Esophagus mucosa (tissue), 1 donor: ENCODE measurements at regions not wholly inside any gene's neighbourhood (a gene's known extent, or its start where the extent isn't known, plus 50 kb on each side); places are given as distances from the start of the nearest gene placed in this dataset.

Source experiments
- ATAC-seq: fragments of 200-7000 bp; cut with Tn5 transposase; one replicate; pipeline ENCODE4 v1.9.1; 2020
- donor health status: DM: yes; HTN: yes; CAD: no.

DNA sequence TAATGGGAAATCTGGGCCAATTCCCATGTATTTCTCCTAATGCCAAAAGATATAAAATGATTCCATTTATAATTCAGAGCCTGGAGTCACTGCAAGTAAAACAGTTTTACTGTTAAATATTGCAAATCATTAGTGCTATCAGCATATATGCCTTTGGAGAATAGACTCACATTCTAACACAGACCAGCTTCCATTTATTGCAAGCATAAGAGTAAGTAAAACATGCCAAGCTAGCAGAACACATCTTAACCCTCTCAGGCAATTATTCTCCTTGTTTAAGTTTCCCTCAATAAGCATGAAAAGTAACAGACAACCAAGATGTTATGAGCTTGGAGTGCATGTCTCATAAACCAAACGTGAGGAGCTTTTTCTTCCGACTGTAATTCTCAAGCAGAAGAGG, 173.9 kb upstream of the GRIP1 start:
- no peak for ATAC-seq

DNA sequence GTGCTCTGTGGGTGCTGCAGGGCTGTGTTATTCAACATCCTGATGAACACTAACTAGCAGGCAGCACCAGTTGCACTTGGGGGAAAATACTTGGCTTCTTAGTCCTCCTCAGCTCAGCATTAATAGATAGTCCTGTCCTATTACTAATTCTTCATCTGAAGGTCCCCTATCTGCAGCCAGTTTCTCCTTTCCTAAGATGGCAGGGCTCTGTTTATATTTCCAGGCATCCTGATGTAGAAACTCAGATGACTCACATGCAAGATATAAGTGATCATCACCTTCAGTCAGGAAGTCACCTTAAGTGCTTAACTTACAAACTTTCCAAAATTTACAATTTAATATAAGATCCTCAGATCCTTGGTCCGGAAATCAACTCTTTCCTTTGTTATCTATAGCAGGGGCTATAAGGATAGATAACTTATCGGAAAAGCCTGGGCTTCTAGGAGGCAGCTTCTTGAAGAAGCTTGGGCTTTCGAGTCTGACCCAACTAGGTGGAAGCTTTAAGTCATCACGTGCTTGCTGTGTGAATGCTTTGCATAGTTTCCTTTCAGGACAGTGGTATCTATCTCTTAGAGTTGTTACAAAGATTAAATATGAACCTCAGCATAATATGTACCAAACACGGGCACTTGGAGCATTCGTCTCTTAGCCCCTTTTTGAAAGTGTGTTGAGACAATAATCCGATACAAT, 181.0 kb upstream of the GRIP1 start:
- ATAC-seq: no peak

DNA sequence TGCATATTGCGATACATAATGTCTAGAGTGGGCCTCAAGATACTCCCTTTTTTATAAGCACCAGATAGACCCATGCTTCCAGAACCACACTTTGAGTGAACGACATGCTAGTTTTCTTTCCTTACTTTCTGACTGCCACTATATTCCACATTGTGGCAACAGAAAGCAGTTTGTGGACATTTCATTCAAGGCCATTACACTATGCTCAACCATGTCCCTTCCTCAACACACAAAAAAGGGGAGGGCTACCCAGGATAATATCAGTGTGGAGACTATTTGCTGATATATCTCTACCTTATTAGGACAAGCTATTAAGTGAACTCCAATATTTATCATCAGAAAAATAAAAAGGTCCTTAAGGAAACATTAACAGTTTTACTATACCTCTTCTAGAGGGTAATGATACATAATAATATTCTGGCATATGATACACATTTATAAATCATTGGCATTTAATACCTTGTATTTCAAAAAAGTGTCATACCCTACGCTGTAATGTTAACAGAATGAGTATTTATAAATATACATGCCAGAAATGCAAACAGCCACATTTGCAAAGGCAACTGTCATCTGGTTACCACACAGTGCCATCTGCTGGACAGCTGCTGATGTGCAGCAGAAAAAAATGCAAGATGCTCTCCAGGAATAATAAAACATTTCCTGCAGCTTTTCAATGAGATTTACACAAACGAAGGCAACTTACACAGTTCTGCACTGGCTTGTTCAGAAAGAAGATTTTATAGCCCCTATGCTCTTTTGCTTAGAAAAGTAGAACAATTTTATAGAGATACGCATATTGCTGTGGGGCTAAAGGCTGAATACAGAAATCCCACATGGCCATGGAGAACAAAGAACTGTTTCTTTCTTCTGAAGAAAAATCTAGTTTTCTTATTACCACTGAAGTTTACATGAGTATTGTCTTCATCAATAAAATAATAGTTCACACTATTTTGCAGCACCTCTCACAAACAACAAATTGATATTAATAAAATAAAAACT, 182.2 kb upstream of the GRIP1 start:
- ATAC-seq: peak; percentile 51

DNA sequence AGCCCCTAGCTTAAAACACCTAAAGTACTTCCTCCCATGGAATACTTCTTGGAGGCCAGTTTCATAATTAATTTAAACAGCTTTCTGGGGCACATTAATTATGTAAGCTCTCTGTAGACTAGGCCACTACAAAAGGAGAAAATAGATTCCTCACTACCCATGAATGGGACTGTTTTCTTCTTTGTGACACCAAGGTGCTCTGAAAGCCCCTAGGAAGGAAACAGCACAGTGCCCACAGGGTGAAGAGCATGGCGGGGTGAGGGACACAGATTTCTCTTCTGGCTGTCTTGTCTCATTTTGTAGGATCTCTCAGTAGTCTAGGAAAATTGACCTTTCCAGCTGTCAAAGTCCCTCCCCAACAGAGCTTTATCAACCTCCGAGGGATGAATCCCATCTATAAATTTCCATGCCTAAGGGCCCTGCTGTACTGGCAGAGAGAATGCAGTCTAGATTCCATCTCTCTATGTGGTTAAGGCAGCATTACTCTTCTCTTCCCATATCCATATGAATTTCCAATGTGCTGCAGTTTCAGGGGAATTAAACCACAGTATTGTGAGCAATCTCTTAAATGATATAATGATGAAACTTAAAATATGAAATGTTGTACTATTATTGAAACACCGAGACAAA, 183.6 kb upstream of the GRIP1 start:
- ATAC-seq: no peak

DNA sequence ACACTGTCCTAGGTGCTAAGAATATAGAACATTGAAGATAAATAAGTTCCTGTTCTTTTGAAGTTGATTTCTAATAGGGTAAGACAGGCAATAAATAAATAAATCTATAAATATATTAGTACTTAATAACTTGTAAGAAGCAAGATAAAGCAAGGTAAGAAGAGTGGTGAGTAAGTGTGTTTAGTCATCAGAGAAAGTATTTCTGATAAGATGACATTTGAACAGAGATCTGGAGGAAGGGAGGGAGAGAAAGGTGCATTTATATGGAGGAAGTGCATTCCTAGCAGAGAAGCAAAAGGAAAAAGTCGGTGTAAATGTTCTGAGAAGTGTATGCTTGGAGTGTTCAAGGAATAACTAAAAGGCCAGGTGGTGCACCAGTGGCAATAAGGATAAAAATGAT, 184.4 kb upstream of the GRIP1 start:
- no peak for ATAC-seq

DNA sequence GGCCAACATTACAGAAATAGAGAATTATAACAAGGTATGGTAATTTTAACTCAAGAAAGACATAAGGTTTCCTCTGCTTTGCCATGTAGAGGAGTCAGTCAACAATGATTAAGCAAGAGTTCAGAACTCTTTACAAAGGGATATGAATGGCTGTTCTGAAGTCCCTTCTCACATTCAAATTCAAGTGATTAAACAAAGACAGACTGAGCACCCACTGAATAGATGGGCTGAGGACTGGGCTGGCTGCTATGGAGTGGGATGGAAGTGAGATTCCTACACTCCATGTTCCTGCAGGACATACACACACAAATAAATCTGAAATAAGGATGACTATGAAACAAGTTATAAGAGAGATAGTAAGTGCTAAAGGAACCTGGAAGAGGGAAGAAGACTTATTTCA, 199.0 kb upstream of the GRIP1 start:
- no peak for ATAC-seq

DNA sequence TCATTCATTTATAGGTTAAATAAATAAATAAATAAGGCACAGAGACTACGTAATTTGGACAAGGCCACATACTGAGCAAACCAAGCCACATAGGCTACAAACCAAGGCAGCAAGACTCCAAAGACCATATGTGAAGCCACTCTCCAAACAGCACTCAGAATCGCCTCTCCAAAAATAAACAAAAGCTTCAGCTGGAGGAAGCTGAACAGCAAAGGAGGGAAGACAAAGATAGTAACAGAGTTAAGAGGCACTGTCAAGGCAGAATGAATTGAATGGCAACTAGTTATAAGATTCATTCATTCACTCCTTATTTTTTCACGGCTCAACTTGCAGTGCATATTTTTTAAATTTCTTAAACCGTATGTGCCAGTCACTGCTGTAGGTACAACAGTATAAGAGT, 200.5 kb upstream of the GRIP1 start:
- no peak for ATAC-seq

DNA sequence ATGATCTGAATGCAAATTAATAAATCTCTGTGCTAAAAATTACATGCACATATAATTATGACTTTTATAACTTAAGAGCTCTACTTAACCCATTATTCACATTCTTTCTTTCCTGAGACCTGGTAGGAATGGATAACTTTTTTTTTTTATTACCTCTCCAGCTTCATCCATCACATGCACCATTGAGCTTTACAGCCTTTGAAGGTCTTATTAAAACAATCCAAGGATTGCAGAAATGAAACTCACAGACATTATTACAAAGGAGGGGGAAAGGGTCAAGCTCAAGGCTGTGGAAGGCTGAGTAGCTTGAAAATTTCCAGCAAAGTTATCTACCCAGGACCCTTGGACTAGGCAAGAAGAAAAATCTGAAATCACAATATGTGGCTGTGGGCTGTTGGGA, 202.5 kb upstream of the GRIP1 start:
- no peak for ATAC-seq

DNA sequence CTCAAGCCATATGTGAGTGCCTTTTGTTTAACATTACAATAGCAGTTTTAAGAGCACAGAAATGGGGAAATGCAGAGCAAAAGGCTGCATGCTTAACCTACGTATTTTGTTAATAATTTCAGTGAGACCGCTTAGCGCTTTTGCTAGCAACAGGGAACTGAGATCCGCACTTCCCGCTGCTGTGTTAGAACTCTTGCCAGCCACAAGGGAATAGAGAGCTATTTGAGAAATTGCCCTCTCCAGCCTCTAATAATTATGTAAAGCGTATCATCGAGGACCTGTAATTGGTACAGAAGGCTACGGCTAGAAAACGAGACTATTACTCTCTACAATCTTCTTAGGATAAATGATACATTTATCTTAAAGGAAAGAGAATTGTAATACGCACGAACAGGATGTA, 205.2 kb upstream of the GRIP1 start:
- ATAC-seq: no peak

DNA sequence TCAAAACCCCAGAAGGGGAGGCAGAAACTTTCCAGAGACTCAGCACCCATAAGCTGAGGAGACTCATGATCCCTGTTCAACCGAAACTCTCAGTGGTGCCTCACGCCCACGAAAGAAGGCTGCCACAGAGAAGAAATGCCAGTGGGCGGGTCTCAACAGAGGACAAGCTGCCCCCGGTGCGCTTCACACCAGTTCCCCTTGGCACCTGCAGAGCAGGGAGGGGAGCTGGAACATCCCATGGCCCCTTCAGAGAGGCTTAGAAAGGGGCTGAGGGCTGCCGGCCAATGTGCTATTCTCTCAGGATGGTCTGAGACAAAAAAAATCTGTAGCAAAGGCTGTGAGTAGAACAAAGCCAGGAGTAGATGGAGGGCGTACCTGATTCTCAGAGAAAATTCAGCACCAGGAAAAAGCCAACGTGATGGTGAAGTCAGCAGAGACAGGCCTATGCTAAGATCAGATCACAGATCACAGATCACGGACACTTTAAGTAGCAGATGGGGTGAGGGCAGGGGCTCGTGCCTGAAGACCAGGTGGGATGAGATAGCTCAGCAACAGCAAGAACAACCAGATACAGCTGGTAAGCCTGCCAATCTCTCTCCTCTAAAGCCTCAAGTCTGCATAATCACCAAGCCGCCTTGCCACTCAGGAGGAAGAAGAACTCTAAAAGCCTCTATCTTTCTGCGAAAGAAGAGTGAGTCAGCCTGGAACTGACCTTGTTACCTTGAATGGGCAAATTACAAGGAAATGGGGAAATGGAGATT, 206.4 kb upstream of the GRIP1 start:
- ATAC-seq: peak; percentile 17

DNA sequence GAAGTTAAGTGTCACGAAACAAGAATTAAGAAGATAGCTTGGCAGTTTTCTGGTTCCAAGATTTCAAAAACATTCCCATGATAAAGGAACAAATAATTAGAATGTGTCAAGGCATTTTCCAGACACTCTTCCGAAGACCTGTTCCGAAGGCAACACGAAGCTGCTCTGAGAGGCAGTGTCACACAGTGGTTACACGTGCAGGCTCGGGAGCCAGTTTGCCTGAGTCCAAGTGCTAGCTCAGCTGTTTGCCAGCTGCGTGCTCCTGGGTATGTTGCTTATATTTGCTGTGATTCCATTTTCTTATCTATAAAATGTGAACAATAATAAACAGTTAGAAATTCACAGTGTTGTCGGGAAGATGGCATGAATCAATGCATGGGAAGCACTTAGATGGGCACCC, 217.9 kb upstream of the GRIP1 start:
- no peak for ATAC-seq

DNA sequence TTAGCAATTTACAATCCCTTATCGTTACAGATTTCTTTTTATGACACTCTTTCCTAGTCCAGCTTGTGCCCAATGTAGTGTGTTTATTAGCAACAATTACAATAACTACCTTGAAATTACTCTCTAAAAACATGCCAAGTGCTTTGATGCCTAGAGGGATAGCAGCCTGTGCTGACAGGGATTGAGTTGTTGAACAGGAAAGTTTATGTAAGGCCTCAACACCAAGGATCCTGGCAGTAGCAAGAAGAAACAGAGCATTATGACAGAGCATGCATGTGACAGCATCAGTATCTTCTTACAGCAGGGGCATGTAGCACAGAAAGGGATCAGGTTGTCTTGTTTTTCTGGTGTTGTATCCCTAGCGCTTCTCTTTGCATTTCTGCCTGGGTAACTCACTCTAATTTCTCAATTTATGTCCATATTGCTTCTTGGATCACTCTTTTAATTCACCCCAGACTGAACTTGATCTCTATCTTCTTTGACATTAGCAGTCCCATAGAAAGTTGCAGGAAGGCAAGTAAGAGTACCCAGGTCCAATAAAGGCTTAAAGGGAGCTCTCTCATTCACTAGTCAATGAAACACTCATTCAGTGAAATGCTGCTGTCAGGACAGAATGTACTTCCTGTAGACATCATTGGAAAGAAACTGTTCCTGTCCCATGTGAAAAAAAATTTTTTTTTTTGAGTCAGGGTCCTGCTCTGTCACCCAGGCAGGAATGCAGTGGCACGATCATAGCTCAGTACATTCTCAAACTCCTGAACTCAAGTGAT, 220.0 kb upstream of the GRIP1 start:
- ATAC-seq: peak; percentile 63

DNA sequence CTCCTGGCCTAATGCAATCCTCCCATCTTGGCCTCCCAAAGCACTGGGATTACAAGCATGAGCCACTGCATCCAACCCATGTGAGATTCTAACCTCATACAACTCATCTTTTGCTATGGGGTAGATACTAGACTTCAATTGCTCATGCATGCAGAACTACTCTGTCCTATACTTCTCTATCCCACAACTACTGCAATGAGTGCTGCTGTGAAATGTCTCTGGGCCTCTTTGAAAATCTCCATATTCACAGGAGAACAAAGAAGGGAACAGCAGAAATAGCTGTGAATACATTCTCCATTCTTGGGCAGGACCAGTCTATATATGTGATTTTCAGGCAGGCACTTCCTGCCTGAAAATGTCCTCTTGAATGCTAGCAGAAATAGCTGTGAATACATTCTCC, 220.7 kb upstream of the GRIP1 start:
- no peak for ATAC-seq

DNA sequence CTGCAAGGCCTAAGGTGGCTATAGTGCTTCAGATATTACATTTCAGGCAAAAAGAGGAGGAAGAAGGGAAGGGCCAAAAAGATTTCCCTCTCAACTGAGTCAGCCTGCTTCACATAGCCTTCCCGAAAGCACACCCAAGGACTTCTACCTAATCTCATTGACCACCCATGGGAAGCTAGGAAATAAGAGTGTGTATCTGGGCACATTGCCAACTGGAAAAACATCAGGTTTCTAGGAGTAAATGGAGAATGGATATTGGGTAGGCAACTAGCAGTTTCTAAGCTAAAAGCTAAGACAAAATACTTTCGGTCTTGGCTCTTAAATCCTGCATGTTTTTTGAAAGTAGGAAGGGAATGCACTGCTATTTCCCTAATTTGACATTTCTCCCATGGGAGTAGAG, 221.7 kb upstream of the GRIP1 start:
- ATAC-seq: no peak

DNA sequence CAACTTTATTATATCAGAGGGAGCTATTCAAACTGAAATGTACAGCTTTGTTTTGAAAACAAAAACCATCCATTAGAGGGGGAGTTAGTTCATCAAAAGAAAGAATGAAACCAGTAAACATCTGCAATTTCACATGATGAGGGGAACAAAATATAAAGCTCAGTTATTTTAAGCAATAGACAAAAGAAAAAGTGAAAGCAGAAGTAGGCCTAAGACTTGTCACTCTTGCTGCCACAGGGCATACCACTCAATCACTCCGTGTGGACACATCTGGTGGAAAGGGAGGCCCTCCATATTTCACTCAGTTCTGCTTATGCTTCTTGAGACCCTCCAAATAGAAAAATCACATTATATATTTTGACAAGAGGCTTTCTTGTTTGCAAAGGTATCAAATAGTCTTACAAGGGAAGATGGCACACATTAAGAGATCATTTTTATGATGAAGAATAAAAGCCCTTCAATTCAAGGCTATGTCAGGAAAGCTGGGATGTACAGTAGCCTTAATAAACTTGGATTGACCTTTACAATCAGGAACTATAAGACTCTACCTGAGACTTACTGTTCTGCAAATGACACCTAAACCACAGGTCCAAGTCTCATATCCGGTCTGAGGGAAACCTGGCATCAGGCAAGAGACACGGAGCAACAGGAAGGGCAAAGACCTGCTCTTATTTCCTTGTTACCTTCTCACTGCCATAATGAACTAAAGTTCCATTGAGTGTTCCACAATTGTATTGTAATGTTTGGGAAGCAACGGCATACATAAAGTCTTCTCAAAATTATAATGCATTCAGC, 222.5 kb upstream of the GRIP1 start:
- no peak for ATAC-seq

DNA sequence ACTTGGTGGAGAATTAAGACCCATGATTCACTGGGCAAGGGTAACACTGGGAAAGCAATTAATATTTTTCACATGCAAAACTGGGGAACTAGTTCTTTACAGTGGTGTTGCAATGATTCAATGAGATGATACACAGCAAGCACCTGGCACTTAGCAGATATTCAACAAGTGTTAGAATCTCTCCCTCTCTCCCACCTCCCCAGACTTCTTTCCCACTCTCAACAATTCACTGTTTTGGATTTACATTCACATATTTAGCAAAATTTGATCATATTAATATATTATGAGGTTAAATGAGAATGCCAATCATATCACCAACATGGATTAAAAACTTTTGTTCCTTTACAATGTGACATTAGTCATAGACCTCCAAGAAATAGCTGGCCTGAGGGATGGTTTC, 223.1 kb upstream of the GRIP1 start:
- no peak for ATAC-seq

DNA sequence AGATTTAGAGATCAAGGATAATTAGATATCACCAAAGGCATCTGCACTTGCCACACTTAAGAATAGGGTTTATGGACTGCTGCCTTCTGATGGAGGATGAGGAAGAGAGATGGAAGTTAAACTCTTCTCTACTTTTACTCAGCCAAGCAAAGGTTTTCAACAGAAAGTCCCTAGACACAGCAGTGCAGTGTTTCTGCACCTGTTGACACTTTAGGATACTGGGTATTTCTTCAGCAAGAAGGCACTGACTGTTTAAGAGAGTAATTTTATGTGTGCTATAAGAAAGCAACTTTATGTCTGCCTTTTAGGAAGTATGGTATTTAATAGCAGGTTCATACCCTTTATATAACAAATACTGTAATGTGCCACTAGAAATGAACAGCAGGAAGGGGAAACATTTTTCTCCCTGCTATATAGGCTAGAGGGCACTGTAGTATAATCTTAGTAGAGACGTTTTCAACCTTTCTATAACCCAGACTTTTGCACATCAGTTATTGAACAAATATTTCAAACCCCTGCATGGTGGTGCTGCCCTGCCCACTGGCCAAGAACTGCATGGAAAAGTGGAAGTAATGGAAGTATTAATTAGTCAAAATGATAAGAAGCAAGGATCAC, 225.0 kb upstream of the GRIP1 start:
- ATAC-seq: peak; percentile 45

DNA sequence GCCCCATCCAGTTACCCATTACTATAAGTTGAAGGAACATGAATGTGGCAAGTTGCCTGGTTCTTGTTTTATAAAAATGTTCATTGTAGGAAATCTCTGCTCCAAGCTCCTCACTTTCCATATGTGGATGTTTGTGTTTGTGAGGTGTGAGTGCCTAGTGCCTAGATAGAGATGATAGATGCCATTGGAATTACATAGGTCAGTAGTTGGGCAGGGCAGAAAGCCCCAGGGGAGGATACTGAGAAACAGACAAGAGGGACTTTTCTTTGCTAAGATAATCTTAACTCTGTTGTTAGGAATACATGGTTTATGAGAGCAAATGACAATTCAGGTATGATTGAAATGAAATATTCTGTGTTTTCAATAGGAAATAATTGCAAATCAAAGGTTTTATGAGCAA, 226.3 kb upstream of the GRIP1 start:
- ATAC-seq: no peak

DNA sequence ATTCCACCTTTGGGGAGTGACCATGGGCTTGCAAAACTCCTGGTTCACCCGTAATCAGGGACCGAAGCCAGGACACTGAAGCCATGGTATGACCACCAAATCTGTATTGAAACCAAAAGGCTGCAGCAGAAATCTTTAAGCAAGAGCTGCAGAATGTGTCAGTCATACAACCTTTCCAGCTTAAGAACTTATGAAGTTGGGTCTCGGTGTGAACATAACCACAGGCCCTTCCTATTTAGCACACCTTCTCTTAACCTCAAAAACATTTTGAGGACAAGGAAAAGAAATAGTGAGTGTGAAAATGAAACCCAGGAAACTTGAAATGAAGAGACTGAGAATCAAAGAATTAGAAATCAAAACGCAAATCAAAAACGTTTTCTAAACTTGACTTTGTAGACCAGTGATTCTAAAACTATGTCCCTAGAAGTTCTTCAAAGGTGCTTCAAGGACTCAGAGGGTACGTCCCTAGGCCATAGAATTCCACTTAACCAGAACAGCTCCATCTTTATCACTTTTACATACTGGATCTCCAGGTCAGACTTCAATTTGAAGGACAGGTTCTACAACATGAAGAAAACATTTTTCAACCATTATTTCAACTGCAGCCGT, 231.6 kb upstream of the GRIP1 start:
- no peak for ATAC-seq

DNA sequence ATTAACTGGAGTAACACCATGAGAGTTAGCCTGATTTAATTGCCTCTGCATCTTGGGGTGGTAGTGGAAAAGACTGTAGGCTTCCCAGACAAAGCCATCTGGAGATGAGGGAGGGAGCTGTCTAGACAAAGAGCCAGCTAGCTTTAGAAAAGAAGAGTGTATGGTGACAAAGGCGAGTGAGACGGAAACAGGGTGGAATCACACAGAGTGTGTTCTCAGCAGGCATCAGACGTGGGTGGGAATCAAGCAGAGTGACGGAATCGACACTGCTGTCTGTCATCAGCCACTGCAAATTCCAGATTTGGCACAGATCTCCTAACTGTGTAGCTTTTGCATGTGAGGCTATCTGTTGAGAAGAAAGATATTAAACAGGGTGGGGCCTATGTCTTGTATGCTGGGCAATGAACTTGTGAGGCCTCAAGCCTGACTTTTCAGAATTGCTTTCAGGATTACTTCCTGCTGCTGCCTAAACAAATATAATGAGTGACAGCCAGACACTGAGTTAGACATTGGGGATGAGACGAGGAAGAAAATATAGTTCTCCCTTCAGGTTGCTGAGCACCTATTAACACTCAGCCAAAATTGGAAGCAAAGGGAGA, 236.5 kb upstream of the GRIP1 start:
- ATAC-seq: peak; percentile 56
